ENCODE measurements at regions not wholly inside any gene's neighbourhood (a gene's known extent, or its start where the extent isn't known, plus 50 kb on each side); places are given as distances from the start of the nearest gene placed in this dataset.

DNA sequence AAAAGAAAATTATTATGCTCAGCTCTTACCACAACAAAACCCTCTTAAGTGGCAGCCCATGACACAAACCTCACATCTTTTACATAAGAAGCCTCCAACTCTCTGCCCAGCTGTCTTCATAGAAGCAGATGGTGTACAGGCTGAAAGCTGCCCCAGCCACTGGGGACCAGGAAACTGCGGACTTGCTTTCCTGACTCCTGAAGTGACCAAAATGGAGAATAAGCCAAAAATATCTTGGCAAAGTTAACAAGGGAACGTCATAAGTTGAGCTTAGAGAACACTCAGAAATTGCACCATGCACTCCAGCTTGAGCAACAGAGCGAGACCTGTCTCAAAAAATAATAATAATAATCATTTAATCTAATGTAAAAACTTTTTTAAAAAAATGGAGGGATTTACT lies 160.3 kb upstream of the CDYL start:
- DNase-seq (ENCODE audit: low read depth in 3 of 3) = no peak

DNA sequence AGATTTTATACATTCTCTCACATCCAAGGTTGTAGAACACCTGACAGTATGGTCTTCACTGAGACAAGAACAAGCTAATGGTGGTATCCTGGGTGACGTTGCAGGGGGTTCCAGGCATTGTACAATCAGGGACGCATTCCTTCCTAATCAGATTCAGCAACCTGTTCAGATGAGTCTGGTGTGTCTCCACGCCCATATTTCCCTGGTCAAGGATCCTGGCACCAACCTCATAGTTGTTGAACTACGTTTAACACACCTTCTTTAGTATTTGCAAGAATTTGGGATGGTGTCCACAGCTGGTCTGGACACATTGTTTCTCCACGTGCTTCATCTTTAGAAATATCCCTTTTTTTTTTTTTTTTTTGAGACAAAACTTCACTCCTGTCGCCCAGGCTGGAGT lies 161.0 kb upstream of the CDYL start:
- no peak for DNase-seq (ENCODE audit: low read depth in 3 of 3)

DNA sequence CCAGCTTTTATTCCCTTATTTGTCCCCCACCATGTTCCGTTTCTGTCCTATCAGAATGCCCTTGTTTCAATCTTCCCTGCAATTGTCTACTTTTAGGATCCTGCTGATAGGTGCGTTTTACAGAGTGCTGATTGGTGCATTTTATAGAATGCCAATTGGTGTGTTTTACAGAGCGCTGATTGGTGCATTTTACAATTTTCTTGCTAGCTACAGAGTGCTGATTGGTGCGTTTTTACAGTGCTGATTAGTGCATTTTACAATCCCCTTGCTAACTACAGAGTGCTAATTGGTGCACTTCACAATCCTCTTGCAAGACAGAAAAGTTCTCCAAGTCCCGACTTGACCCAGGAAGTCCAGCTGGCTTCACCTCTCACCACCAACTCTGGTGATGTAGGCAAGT lies 161.6 kb upstream of the CDYL start:
- DNase-seq (ENCODE audit: low read depth in 3 of 3) = no peak

DNA sequence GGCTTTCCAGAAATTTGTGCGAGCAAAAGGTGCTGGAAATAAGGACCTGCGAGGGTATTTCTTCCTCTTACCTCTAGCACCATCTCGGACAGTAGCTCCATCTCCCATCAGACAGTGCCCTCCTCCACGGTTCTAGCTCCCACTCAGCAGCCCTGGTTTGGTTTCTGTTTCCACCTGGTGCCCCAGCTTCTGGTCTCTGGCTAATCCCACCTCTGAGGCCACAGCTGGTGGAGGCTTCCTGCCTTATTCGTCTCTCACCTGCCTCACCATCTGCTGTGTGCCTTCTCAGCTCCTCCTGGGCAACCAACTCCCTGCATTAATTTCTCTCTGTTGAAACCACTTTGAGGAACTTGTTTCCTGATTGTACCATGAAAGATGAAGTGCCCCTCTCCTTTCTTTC lies 162.4 kb upstream of the CDYL start:
- no peak for DNase-seq (ENCODE audit: low read depth in 3 of 3)

DNA sequence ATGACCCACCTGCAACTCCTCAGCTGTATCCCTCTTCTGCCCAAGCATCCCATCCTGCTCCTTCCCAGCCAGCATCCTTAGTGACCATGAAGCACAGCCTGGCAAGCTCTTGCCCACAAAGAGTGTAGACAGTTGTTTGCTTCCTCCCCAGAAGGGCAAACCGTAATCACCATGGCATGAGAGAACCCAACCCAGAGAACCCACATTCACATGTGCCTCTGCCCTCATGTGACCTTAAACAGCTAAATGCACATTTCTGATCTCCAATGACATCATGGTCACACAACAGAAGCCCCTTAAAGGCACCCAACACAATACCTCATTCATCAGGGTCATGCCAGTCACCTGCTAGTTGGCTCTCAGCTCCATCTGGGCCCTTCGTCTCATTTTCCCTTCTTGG lies 162.8 kb upstream of the CDYL start:
- DNase-seq (ENCODE audit: low read depth in 3 of 3) = no peak

DNA sequence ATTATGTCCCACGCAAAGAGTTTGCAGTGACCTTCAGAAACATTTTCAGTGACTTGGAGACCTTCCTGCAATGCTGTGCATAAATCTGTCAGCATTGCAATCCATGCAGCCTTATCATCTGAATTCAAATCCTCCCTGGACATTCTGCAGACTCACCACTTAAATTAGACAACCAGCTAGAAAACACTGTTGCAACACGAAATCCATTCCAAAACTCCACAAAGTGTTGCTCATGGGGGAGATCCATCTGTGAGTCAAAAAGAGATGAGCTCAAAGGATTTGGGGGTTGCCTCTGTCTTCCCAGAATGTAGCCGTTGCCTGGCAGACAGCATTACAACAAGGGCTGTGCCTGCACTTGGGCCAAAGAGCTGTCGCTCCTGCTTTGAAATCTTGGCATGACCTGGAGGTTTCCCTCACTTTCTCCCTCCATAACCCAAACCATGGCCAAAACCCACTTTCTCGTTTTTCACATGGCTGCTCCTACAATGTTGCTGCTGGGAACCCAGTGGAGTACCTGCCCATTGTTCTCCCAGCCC lies 163.5 kb upstream of the CDYL start:
- DNase-seq (ENCODE audit: low read depth in 3 of 3) = no peak

DNA sequence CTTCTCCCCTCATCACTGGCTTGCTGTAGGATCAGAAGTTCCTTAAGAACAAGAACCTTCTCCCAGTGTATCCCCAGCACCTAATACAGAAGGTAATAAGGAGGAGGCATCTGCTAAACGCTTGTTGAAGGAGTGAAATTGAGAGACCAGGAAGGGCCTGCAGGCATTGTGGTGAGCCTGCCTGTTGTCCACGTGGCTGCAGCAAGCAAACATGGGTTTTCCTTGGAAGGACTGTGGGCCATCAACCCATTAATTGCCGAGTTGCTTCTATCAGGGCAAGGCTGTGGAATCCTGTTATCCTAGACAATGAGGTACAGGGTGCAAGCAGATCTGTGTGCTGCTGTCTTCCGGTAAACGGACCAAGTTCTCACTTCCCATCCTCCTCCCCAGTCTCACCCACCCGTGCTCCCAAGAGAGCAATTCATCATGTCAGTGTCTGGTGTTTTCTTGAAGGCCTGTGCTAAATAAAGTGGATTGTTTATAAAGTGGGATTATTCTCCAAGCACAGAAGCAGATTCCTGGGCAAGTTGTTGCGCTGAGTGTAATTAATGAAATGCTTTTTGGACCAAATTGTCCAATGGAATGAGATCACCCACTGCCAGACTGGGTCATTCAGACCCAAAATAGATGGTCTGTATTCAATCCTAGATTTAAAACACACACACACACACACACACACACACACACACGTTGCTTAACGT lies 164.6 kb upstream of the CDYL start:
- DNase-seq (ENCODE audit: low read depth in 3 of 3) = no peak

DNA sequence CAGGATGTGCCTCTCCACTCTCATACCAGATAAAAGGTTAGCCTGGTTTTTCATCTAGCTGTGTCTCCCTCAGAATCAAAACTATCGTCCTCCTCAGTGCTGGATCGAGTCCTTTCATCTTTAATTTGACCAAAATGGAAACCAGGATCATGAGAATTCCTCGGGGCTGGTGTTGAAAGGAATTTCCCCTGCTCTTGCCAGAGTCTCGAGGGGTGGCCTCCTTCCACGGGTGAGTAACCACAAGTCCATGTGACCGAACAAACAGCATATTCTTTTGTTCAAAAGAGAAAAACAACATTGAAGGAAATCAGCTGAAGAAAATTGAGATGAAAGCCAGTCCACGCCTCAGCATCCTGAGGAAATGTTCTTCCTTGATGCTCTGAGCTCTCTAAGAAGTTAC lies 165.9 kb upstream of the CDYL start:
- no peak for DNase-seq (ENCODE audit: low read depth in 3 of 3)

DNA sequence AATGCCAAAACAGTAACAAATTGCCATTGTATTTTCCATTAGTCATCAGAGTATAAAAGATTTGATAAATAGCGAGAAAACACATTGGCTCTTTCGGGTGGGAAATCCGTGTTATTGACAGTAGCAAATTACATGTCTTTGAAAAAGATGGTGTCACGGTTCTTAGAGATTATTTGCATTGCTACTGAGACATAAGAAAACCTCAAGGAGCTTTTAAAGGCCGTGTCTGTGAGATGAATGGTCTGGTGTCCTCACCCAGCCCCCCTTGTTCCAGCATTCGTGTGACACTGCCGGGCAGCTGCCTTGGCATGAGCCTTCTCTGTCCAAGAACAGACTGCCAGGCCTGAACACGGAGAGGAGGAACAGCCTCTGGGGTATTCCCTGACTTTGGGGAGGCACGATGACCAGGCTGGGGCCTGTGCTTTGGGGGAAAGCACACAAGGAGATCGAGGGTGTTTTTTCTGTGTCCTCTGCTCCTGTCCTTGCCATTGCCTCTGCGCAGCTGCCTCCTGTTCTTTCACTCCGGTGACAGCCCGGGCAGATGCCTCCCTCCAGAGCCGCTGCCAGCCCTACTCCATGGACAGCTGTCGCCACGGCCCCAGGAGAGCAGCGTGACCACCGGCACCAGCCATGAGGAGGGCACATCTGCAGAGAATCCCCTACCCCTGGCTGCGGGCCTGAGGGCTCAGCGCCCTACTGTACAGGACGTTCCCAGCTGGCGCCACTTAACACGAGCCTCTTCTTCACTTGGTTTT lies 167.7 kb upstream of the CDYL start:
- no peak for DNase-seq (ENCODE audit: low read depth in 3 of 3)

DNA sequence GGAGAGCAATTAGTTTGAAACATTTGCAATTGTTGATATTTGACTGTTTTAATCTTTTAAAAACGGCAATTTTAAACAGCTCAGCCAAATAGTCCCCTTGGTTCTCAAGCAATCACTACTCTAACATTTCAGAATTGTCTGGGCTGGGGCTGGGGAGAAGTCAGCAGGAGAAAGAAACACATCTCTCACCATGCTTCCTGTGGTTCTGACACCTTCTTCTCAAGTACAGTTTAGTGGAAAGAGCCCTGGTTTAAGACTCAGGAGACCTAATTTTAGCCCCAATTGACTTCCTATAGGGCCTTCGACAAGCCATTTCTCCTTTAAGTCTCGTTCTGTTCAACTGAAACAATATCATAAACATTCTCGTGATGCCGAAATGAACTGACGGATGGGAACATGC lies 168.4 kb upstream of the CDYL start:
- no peak for DNase-seq (ENCODE audit: low read depth in 3 of 3)

DNA sequence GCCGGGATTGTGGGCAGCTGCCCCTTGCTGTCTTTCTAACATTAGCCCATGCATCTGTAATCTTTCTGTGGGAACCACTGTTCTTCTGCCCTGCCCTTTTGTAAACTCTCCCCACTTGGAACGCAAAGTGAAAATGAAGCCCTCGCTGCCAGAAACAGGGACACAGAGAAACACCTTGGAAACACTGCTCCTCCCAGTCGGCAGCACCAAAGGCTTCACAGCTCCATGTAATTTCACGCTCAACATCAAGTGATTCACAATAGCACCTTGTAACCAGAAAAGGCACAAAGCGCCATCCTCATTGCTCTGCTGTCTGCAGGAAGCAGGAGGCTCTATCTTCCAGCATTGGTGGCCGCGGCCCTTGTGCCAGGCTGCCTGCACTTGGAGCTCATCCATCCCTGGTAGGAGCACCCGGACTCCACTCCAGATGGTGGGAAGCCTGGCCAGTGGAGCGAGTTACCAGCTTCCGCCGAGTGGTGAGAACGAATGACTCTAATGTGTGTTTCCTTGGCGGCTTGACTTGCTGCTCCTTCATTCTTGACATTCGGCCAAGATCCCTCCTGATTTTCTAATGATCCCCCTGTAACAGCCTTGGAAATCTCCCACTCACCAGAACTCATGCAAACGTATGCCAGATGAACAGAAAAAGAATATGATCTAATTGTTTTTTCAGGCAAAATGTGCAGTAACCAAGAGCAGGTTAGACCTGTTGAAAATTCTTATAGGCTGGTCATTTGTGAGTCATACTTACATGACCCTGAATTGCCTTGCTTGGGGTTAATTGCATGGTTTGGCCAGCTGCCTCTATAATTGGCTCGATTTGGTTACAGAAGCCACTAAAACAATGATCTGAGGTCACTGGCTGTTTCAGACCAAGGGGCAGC lies 169.1 kb upstream of the CDYL start:
- DNase-seq (ENCODE audit: low read depth in 3 of 3) = no peak

DNA sequence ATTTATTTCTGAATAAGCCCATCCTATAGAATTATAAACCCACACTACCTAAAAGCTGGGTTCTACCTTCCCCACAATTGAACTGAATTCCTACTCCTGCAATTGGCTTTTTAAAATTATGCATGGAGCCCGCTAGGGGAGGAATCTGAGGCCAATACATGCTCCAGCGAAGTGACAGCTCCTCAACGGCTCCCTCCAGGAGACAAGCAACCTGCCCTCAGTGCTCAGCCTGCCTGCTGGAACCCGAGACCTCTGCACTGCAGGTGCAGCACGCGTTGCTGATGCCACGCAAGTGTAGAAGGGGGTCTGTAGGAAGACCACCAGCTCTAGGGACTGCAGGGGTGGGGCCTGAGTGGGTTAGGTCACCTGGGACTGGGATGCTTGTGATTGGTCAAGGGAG lies 170.2 kb upstream of the CDYL start:
- no peak for DNase-seq (ENCODE audit: low read depth in 3 of 3)

DNA sequence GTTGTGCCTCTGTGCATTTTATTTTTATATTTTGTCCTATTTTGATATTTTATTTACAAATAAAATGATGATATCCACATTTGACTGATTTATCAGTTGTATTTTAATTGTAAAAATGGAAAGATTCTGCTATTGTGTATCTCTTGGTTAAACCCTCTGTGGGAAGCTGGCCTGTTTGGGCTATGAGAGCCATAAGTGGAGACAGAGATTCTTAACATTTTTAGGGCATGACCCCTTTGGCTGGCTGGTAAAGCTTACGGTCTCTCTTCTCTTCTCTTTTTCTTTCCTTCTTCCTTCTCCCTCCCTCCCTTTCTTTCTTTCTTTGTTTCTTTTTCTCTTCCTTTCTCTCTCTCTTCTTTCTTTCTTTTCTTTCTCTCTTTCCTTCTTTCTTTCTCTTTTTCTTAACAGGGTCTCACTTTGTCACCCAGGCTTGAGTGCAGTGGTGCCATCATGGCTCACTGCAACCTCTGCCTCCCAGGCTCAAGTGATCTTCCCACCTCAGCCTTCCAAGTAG lies 172.3 kb upstream of the CDYL start:
- DNase-seq (ENCODE audit: low read depth in 3 of 3) = no peak

DNA sequence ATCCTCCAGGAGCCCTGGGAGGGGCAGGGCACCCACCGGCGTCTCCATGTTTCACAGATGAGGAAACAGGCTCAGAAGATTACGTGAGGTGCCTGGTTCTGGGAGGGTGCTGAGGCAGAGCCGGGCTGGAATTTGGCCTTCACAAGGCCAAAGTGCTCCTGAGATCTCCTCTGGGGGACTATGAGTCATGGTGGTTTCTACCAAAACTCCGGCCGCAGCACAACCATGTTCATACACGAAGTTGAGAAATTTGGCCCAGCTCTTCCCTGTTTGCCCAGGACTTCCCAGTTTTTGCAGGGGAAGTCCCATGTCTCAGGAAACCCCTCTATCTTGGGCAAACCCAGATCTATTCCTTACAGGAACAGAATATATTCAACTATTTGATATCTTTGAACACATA lies 172.9 kb upstream of the CDYL start:
- no peak for DNase-seq (ENCODE audit: low read depth in 3 of 3)

DNA sequence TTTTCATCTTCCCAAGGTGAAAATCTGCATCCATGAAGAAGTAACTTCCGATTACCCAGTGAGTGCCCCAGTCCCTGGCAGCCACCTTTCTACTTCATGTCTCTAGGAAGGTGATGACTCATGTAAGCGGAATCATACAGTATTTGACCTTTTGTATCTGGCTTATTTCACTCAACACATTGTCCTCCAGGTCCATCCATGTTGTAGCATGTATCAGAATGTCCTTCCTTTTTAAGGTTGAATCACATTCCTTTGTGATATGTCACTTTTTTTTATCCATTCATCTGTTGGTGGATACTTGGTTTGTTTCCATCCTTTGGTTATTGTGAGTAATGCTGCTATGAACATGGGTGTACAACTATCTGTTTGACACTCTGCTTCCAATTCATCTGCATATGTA lies 176.3 kb upstream of the CDYL start:
- DNase-seq (ENCODE audit: low read depth in 3 of 3) = no peak

DNA sequence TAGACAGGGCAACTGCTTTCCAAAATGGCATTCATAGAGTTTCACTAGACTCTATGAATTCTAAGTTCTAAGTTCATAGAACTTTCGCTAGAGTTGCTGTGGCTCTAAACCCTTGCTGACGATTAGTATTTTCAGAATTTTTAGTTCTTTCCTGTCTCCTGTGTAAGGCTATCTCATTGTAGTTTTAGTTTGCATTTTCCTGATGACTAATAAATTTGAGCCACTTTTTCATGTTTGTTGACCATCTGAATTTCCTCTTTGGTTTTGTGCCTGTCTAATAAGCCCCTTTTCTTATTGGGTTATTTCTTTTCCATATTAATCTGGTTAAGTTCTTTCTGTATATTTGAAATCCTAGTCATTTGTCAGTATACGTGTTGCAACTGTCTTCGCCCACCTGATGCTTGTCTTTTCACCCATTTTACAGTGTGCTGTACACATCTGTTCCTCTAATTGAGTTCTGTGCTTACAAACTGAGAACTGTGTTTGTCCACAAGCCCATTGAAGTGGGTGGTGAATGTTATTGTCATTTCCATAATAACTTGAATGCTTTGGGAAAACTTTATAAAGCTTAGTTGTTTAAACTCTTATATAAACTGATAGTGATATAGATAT lies 177.7 kb upstream of the CDYL start:
- DNase-seq (ENCODE audit: low read depth in 3 of 3) = no peak

DNA sequence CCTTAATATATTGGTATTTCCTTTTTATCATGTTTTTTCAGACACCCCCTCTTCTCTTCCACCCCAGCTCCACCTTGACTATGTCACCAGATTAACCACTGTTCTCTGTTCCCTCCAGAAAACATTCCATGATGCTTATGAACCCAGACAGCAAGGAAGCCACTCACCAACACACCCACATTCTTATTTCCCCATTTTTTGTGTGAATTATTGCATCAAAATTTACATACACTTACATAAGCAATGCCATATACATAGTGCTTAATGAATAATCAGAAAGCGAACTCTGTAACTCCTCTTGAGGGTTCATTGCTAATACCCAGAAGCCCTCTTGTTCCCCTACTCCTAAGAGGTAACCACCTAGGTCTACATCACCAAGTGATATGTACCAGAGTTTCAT lies 182.3 kb upstream of the CDYL start:
- DNase-seq (ENCODE audit: low read depth in 3 of 3) = no peak

DNA sequence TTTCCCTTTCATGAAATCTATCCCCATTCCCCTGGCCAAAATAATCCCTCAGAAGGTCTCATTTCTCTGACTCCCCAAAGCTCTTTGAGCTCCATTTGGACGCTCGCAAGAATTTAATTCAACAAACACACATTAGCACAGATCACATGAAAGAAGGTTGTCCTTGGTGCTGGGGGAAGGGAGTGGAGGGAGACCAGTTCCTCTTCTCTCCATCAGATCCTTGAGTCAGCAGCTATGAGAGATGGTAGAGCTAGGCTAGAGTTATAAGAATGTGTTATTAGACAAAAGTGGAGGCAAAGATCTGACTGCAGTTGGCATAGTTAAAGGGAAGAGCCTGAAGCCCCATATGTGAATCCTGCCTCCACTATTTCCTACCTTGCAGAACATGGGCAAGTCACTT lies 184.2 kb upstream of the CDYL start:
- DNase-seq (ENCODE audit: low read depth in 3 of 3) = no peak

DNA sequence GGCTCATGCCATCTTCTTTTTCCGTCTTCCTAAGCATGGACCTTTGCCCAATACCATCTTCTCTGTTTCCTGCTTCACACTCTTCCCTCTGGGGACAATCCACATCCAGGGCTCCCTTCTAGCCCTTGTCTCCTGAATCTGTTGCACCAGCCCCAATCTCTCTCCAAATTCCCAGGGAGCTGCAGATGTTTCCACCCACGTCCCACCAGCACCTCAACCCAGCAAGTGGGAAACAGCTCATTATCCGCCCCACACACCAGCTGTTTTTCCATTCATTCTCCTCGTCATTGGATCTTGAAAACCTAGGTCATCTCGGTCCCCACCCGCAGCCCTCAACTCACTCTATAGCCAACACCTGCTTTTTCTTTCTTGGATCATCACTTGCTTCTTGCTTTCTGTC lies 185.0 kb upstream of the CDYL start:
- no peak for DNase-seq (ENCODE audit: low read depth in 3 of 3)

DNA sequence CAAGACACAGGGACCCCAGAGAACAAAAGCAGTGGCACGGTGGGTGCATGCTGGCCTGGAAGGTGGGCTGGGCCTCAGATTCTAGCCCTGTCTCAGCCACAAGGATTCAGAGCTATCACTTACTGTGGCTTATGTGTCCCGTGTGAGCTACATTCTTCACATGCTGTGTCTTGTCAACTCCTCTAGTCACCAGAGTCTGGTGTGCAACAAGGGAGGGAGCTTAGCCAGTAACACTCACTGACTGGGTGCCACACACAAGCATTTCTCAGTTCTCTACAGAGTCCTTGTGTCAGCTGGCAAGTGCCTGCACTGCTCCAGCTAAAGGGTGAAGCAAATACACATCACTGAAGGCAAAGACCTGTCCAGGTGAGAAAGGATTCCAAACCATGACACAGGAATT lies 186.9 kb upstream of the CDYL start:
- no peak for DNase-seq (ENCODE audit: low read depth in 3 of 3)

DNA sequence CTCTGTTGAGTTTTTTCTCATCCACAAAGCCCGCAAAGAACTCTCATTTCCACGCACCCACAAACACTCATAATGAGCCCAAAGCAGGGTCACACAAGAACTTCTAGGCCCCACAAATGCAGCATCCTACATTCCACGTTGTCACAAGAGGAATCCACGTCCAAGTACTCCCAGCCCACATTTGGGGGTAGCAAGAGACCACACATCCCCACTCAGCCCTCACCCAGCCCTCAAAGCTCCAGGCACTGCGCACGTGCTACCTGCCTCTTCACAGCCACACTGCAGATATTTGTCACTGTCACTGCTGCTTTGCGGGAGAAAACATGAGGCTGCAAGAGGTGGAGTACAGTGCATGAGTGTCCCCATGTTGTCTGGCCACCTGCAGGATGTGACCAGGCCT lies 187.6 kb upstream of the CDYL start:
- DNase-seq (ENCODE audit: low read depth in 3 of 3) = no peak

DNA sequence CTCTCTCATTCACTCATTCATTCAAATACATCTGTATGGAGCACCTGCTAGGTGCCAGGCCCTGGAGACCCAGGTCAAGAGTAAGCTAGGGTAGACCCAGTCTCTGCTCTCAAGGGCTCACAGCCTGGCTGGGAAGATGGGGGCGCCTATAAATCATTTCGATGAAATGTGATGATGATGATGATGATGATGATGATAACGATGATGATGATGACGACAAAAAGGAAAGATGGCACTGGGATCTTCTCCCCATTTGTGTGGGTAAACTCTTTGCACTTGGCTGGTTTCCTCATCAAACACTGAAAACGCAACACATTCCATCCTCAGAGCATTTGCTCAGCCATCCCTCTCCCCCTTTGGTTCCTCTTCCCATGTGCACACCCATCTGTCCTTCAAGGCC lies 188.0 kb upstream of the CDYL start:
- no peak for DNase-seq (ENCODE audit: low read depth in 3 of 3)
